ENCODE measurements at regions not wholly inside any gene's neighbourhood (a gene's known extent, or its start where the extent isn't known, plus 50 kb on each side); places are given as distances from the start of the nearest gene placed in this dataset.

DNA sequence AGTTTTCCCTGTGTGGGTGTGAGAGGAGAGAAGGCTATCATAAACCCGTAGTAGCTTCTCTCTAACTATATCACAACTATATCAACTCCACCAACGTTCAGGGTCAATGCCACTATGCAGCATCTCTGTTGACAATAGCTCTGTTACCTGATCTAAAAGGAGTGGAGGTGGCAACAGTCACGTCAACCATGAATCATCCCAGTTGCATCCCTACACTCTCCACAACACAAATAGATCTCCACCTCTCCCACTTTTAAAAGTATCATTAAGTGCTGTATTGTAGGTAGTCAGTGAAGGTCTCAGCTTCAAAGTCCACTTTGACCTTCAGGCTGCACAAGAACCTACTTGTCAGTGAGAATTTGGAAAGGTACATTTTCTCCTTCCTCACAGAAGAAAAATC is 600.5 kb upstream of the GRIA3 start:
- no peak overlapping the region for H3K27ac ChIP-seq
- CTCF ChIA-PET, result no interaction called here
- DNase-seq (ENCODE audit: low read depth in 1 of 2, low spot score in 1 of 2), result no peak
- no peaks in the 10 kb centered on the region; the same call in 2 of the 3 replicates for H3K9me3 ChIP-seq
- no peak overlapping the region for H3K4me3 ChIP-seq
- POLR2A ChIA-PET, result no interaction called here
- WGBS (ENCODE audit: missing lambda C conversion rate), result 0% methylated on average over 3 of the region's 3 CpGs
- TF ChIP-seq HDAC2 (IDR thresholded peaks at IDR 0.05) (no peak), HEYL (CRISPR knock-in tag; IDR thresholded peaks at IDR 0.05) (no peak), RFX5 (IDR thresholded peaks at IDR 0.05) (no peak), RAD21 (conservative IDR thresholded peaks at IDR 0.05 in 1 of 2, IDR thresholded peaks at IDR 0.05 in 1 of 2) (no peak), MYC (IDR thresholded peaks at IDR 0.05; ENCODE audit: borderline replicate concordance, low read length) (no peak), JUN (IDR thresholded peaks at IDR 0.05) (no peak), SMC3 (IDR thresholded peaks at IDR 0.05) (no peak), MAFK (IDR thresholded peaks at IDR 0.05; ENCODE audit: partially characterized antibody) (no peak), GATA3 (IDR thresholded peaks at IDR 0.05; ENCODE audit: borderline replicate concordance) (no peak), POLR2A (IDR thresholded peaks at IDR 0.05; ENCODE audit: low read length) (no peak)
- TF ChIP-seq, protein P1, sequence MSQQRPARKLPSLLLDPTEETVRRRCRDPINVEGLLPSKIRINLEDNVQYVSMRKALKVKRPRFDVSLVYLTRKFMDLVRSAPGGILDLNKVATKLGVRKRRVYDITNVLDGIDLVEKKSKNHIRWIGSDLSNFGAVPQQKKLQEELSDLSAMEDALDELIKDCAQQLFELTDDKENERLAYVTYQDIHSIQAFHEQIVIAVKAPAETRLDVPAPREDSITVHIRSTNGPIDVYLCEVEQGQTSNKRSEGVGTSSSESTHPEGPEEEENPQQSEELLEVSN (IDR thresholded peaks at IDR 0.05; ENCODE audit: borderline replicate concordance, low read depth), result no peak
- no peak for ATAC-seq
- no peaks in the 10 kb centered on the region for H3K4me1 ChIP-seq
- peak; percentile 36 for FAIRE-seq
- no peak overlapping the region for H3K4me2 ChIP-seq

DNA sequence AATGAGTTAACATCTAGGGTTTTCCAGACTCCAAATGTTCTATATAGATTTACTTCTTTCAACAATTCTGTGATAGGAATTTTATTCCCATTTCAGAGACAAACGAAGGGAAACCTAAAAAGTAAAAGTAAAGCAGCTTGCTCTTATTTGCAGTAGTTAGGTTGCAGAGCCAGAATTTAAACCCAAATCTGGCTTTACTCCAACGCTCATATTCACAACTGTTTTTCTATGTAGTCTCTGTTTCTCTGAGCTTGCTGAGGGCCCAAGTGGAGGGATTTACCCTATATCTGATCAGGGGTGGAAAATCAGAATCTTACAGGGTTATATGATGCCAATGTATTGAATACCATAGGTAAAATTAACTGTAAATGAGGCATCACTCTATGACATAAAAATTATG is 599.1 kb upstream of the GRIA3 start:
- Histone ChIP-seq H3K4me1 (no peaks in the 10 kb centered on the region), H3K9me3 (no peaks in the 10 kb centered on the region), H3K4me3 (no peak overlapping the region), H3K27ac (no peak overlapping the region), H3K4me2 (no peak overlapping the region)
- no peak for DNase-seq (ENCODE audit: low read depth in 1 of 2, low spot score in 1 of 2)
- ATAC-seq, result no peak
- WGBS (ENCODE audit: missing lambda C conversion rate), result 2% methylated on average over 2 of the region's 2 CpGs
- TF ChIP-seq HOXB5 (CRISPR knock-in tag; IDR thresholded peaks at IDR 0.05), result no peak
- TF ChIP-seq TFCP2L1 (CRISPR knock-in tag; IDR thresholded peaks at IDR 0.05), result no peak
- TF ChIP-seq EHMT2 (IDR thresholded peaks at IDR 0.05; ENCODE audit: low read depth), result no peak
- no peak for TF ChIP-seq MYC (IDR thresholded peaks at IDR 0.05; ENCODE audit: borderline replicate concordance, low read length)
- TF ChIP-seq, protein P2, sequence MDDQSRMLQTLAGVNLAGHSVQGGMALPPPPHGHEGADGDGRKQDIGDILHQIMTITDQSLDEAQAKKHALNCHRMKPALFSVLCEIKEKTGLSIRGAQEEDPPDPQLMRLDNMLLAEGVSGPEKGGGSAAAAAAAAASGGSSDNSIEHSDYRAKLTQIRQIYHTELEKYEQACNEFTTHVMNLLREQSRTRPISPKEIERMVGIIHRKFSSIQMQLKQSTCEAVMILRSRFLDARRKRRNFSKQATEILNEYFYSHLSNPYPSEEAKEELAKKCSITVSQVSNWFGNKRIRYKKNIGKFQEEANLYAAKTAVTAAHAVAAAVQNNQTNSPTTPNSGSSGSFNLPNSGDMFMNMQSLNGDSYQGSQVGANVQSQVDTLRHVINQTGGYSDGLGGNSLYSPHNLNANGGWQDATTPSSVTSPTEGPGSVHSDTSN (IDR thresholded peaks at IDR 0.05), result no peak
- TF ChIP-seq FOXS1 (CRISPR knock-in tag; IDR thresholded peaks at IDR 0.05), result no peak
- TF ChIP-seq, protein P3, sequence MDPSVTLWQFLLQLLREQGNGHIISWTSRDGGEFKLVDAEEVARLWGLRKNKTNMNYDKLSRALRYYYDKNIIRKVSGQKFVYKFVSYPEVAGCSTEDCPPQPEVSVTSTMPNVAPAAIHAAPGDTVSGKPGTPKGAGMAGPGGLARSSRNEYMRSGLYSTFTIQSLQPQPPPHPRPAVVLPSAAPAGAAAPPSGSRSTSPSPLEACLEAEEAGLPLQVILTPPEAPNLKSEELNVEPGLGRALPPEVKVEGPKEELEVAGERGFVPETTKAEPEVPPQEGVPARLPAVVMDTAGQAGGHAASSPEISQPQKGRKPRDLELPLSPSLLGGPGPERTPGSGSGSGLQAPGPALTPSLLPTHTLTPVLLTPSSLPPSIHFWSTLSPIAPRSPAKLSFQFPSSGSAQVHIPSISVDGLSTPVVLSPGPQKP (IDR thresholded peaks at IDR 0.05; ENCODE audit: low read depth, low read length), result no peak
- no peak for TF ChIP-seq NFE2L2 (conservative IDR thresholded peaks at IDR 0.05; ENCODE audit: low read length)
- TF ChIP-seq, protein P4, sequence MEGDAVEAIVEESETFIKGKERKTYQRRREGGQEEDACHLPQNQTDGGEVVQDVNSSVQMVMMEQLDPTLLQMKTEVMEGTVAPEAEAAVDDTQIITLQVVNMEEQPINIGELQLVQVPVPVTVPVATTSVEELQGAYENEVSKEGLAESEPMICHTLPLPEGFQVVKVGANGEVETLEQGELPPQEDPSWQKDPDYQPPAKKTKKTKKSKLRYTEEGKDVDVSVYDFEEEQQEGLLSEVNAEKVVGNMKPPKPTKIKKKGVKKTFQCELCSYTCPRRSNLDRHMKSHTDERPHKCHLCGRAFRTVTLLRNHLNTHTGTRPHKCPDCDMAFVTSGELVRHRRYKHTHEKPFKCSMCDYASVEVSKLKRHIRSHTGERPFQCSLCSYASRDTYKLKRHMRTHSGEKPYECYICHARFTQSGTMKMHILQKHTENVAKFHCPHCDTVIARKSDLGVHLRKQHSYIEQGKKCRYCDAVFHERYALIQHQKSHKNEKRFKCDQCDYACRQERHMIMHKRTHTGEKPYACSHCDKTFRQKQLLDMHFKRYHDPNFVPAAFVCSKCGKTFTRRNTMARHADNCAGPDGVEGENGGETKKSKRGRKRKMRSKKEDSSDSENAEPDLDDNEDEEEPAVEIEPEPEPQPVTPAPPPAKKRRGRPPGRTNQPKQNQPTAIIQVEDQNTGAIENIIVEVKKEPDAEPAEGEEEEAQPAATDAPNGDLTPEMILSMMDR (IDR thresholded peaks at IDR 0.05), result no peak
- no peak for TF ChIP-seq NPAS2 (CRISPR knock-in tag; IDR thresholded peaks at IDR 0.05; ENCODE audit: borderline replicate concordance)
- TF ChIP-seq, protein P1 (IDR thresholded peaks at IDR 0.05; ENCODE audit: borderline replicate concordance, low read depth), result no peak
- no peak for TF ChIP-seq HEYL (CRISPR knock-in tag; IDR thresholded peaks at IDR 0.05)
- TF ChIP-seq, protein P5, sequence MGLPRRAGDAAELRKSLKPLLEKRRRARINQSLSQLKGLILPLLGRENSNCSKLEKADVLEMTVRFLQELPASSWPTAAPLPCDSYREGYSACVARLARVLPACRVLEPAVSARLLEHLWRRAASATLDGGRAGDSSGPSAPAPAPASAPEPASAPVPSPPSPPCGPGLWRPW (IDR thresholded peaks at IDR 0.05), result no peak
- no peak for TF ChIP-seq MAZ (IDR thresholded peaks at IDR 0.05; ENCODE audit: borderline replicate concordance, low read depth, low read length)
- no peak for TF ChIP-seq CBX8 (IDR thresholded peaks at IDR 0.05)
- TF ChIP-seq ZC3H11A (IDR thresholded peaks at IDR 0.05), result no peak
- TF ChIP-seq, protein P6, sequence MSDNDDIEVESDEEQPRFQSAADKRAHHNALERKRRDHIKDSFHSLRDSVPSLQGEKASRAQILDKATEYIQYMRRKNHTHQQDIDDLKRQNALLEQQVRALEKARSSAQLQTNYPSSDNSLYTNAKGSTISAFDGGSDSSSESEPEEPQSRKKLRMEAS (IDR thresholded peaks at IDR 0.05), result no peak
- TF ChIP-seq HDAC2 (IDR thresholded peaks at IDR 0.05), result no peak
- TF ChIP-seq HOXB13 (CRISPR knock-in tag; IDR thresholded peaks at IDR 0.05; ENCODE audit: low read depth), result no peak
- no peak for TF ChIP-seq RAD21 (conservative IDR thresholded peaks at IDR 0.05 in 1 of 2, IDR thresholded peaks at IDR 0.05 in 1 of 2)
- ChIA-PET POLR2A (no interaction called here), CTCF (no interaction called here)
- no peak for FAIRE-seq
